GM10266 (cell line): ENCODE measurements at regions not wholly inside any gene's neighbourhood (a gene's known extent, or its start where the extent isn't known, plus 50 kb on each side); places are given as distances from the start of the nearest gene placed in this dataset.

Experiments
- DNase-seq: peaks from one replicate; pipeline ENCODE4 v3.0.0; 2012; ENCODE audit errors: extremely low spot score
- CTCF ChIP-seq: IDR thresholded peaks from 2 replicates; pipeline ENCODE4 v1.5.1; 2012; ENCODE audit warnings: mild to moderate bottlenecking, low read depth; ENCODE audit not compliant: control insufficient read depth, insufficient read depth; ENCODE audit errors: missing control alignments

GRCh38 chr1:222040121-222040805 lies 298.4 kb upstream of the DUSP10 start:
- no peak for TF ChIP-seq CTCF
- no peak for DNase-seq

- no peak for DNase-seq
- TF ChIP-seq CTCF, result no peak
Measured at GRCh38 chr1:222038971-222039370, 297.1 kb upstream of the DUSP10 start.

- TF ChIP-seq CTCF, result no peak
- DNase-seq, result no peak
Measured at GRCh38 chr1:222037720-222038119, 295.8 kb upstream of the DUSP10 start.

DNA sequence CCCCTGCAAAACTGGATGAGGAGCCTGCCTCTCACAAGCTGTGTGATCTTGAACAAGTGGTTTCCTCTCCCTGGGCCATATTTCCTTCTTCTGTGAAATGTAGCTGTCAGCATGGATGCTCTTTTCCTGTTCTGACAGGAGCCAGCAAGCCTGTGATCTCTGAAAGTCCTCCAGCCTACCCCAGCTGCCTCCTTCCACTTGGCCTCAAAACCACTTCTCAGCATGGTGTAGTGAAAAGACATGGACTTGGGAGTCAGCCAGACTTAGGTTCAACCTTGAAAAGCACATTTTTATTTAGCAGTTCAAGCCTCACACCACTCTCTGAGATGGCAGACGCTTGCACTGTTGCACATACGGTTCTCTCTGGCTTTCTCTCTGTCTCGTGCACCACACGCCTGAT lies 292.9 kb upstream of the DUSP10 start:
- no peak for DNase-seq
- TF ChIP-seq CTCF, result no peak

- no peak for DNase-seq
Measured at GRCh38 chr1:222033450-222033849, 291.6 kb upstream of the DUSP10 start.

GRCh38 chr1:222031318-222031717 lies 289.4 kb upstream of the DUSP10 start:
- DNase-seq, result no peak
- no peak for TF ChIP-seq CTCF

More at GRCh38 chr1:222033450-222033849, 291.6 kb upstream of the DUSP10 start:
- no peak for TF ChIP-seq CTCF

GRCh38 chr1:222028676-222029075 lies 286.8 kb upstream of the DUSP10 start:
- no peak for TF ChIP-seq CTCF
- DNase-seq, result no peak
